ENCODE measurements at regions not wholly inside any gene's neighbourhood (a gene's known extent, or its start where the extent isn't known, plus 50 kb on each side); places are given as distances from the start of the nearest gene placed in this dataset.

DNA sequence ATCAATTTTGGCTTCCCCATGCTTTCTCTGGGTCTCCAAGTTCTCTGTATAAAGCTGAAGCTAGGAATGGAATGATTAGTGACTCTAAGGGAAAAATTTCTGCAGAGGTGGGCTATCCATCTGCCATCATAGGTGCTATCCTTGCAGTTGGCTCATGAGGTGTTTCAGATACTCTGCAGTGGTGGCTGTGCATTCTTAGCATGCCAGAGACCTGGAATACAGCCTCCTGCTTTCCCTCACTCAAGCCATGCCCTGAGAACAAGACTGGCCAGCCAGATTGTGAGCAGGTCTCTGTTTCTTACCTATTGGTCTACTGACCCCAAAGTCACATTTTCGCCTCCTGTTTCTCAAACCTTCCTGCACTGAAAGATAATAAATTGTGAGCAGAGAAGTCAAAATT, 719.6 kb downstream of the CCSER2 start:
- Histone ChIP-seq H3K4me3 (ENCODE audit: low read depth, low read length, poor library complexity, severe bottlenecking) (no peak overlapping the region), H3K27me3 (replicated peaks; ENCODE audit: insufficient read depth, low read depth, low read length, poor library complexity) (no peaks in the 10 kb centered on the region), H3K4me1 (ENCODE audit: insufficient read depth, low read length, poor library complexity, severe bottlenecking) (no peaks in the 10 kb centered on the region), H3K9me3 (ENCODE audit: low read depth, low read length, poor library complexity, severe bottlenecking) (no peaks in the 10 kb centered on the region), H3K27ac (ENCODE audit: low read depth, low read length, poor library complexity, severe bottlenecking) (no peak overlapping the region), H3K36me3 (ENCODE audit: insufficient read depth, low read length, poor library complexity, severe bottlenecking) (no peaks in the 10 kb centered on the region)
- intact Hi-C loops (cut with micrococcal nuclease; ENCODE audit: unreplicated experiment) = no loop called here
- TF ChIP-seq EZH2 (IDR thresholded peaks at IDR 0.05; ENCODE audit: borderline replicate concordance, low read depth, low read length, poor library complexity, severe bottlenecking) = no peak
- TF ChIP-seq, protein P1, sequence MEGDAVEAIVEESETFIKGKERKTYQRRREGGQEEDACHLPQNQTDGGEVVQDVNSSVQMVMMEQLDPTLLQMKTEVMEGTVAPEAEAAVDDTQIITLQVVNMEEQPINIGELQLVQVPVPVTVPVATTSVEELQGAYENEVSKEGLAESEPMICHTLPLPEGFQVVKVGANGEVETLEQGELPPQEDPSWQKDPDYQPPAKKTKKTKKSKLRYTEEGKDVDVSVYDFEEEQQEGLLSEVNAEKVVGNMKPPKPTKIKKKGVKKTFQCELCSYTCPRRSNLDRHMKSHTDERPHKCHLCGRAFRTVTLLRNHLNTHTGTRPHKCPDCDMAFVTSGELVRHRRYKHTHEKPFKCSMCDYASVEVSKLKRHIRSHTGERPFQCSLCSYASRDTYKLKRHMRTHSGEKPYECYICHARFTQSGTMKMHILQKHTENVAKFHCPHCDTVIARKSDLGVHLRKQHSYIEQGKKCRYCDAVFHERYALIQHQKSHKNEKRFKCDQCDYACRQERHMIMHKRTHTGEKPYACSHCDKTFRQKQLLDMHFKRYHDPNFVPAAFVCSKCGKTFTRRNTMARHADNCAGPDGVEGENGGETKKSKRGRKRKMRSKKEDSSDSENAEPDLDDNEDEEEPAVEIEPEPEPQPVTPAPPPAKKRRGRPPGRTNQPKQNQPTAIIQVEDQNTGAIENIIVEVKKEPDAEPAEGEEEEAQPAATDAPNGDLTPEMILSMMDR (conservative IDR thresholded peaks at IDR 0.05; ENCODE audit: low read depth, low read length) = no peak
- POLR2A ChIA-PET (ENCODE audit: low non-redundant PET) = no interaction called here
- no TSS peak for BruUV-seq (replicated peaks)
- DNase-seq (ENCODE audit: low spot score) = no peak
- CTCF ChIA-PET = no interaction called here

DNA sequence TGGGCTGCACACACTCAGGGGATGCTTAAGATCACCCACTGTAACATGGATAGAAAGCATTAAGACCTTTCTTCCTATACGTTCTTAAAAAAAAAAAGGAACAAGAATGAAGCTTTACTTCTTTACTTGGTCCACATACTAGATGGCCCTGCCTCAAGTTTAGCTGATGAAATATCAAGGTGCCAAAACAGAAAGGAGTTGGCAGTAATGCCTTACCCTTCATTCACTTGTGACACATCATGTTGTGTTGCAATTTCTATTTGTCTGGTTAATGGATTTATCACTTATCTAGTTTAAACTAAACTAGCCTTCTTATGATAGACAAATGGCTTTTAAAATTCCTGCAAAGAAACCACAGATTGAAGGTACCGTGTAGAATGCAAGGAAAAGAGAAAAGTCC, 720.3 kb downstream of the CCSER2 start:
- TF ChIP-seq EZH2 (IDR thresholded peaks at IDR 0.05; ENCODE audit: borderline replicate concordance, low read depth, low read length, poor library complexity, severe bottlenecking) = no peak
- TF ChIP-seq, protein P1 (conservative IDR thresholded peaks at IDR 0.05; ENCODE audit: low read depth, low read length) = no peak
- BruUV-seq (replicated peaks) = no TSS peak
- CTCF ChIA-PET = no interaction called here

DNA sequence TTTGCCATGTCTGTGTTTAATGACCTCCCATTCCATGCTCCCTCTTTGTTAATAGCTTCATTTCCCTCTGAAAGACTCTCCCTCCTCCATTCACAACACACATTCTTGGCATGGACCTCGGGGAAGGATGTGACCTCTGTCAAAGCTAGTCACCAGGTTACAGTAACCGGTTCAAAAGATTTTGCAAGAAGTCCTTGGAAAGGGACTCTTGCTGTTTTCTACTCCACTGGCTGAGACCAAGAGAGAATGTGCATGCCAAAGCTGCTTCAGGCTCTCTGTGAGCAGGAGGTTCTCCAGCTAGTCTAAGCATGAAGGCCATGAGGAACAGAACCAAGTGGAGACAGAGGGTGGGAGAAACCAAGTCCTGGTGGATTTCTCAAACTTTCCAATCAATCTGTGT, 732.6 kb downstream of the CCSER2 start:
- Histone ChIP-seq H3K27ac (ENCODE audit: low read depth, low read length, poor library complexity, severe bottlenecking) (no peak overlapping the region), H3K9me3 (ENCODE audit: low read depth, low read length, poor library complexity, severe bottlenecking) (no peaks in the 10 kb centered on the region), H3K27me3 (replicated peaks; ENCODE audit: insufficient read depth, low read depth, low read length, poor library complexity) (no peaks in the 10 kb centered on the region), H3K4me3 (ENCODE audit: low read depth, low read length, poor library complexity, severe bottlenecking) (no peak overlapping the region), H3K4me1 (ENCODE audit: insufficient read depth, low read length, poor library complexity, severe bottlenecking) (no peaks in the 10 kb centered on the region), H3K36me3 (ENCODE audit: insufficient read depth, low read length, poor library complexity, severe bottlenecking) (no peaks in the 10 kb centered on the region)
- POLR2A ChIA-PET (ENCODE audit: low non-redundant PET) = no interaction called here
- TF ChIP-seq, protein P1 (conservative IDR thresholded peaks at IDR 0.05; ENCODE audit: low read depth, low read length) = no peak
- no peak for TF ChIP-seq EZH2 (IDR thresholded peaks at IDR 0.05; ENCODE audit: borderline replicate concordance, low read depth, low read length, poor library complexity, severe bottlenecking)
- CTCF ChIA-PET = no interaction called here
- intact Hi-C loops (cut with micrococcal nuclease; ENCODE audit: unreplicated experiment) = no loop called here
- DNase-seq (ENCODE audit: low spot score) = no peak
- no TSS peak for BruUV-seq (replicated peaks)

More for the DNA sequence above, 720.3 kb downstream of the CCSER2 start:
- H3K4me3 ChIP-seq (ENCODE audit: low read depth, low read length, poor library complexity, severe bottlenecking) = no peak overlapping the region
- POLR2A ChIA-PET (ENCODE audit: low non-redundant PET) = no interaction called here
- DNase-seq (ENCODE audit: low spot score) = no peak
- H3K27me3 ChIP-seq (replicated peaks; ENCODE audit: insufficient read depth, low read depth, low read length, poor library complexity) = no peaks in the 10 kb centered on the region
- no peak overlapping the region for H3K27ac ChIP-seq (ENCODE audit: low read depth, low read length, poor library complexity, severe bottlenecking)
- H3K36me3 ChIP-seq (ENCODE audit: insufficient read depth, low read length, poor library complexity, severe bottlenecking) = no peaks in the 10 kb centered on the region
- H3K9me3 ChIP-seq (ENCODE audit: low read depth, low read length, poor library complexity, severe bottlenecking) = no peaks in the 10 kb centered on the region
- intact Hi-C loops (cut with micrococcal nuclease; ENCODE audit: unreplicated experiment) = no loop called here
- no peaks in the 10 kb centered on the region for H3K4me1 ChIP-seq (ENCODE audit: insufficient read depth, low read length, poor library complexity, severe bottlenecking)
